Neural crest cell (in vitro differentiated cells): ENCODE measurements at regions not wholly inside any gene's neighbourhood (a gene's known extent, or its start where the extent isn't known, plus 50 kb on each side); places are given as distances from the start of the nearest gene placed in this dataset.

Source experiments
- DNase-seq: peaks from one replicate; pipeline ENCODE4 v3.0.0; 2021; ENCODE audit warnings: low read depth, mixed read lengths, low spot score
- H3K27ac Mint-ChIP-seq: one replicate; pipeline ENCODE4 v1.8.0; 2021; ENCODE audit warnings: mild to moderate bottlenecking, mixed read lengths; ENCODE audit not compliant: unreplicated experiment
- H3K27me3 Mint-ChIP-seq: 2 replicates; pipeline ENCODE4 v1.8.0; 2021; ENCODE audit warnings: low read depth, mild to moderate bottlenecking, mixed read lengths
- H3K36me3 Mint-ChIP-seq: 2 replicates; pipeline ENCODE4 v1.8.0; 2021; ENCODE audit warnings: low read depth, mild to moderate bottlenecking, mixed read lengths
- H3K4me1 Mint-ChIP-seq: 2 replicates; pipeline ENCODE4 v1.8.0; 2021; ENCODE audit warnings: mixed read lengths
- H3K4me3 Mint-ChIP-seq: one replicate; pipeline ENCODE4 v1.8.0; 2021; ENCODE audit warnings: mild to moderate bottlenecking, mixed read lengths
- H3K9me3 Mint-ChIP-seq: 2 replicates; pipeline ENCODE4 v1.8.0; 2021; ENCODE audit warnings: mixed read lengths
- TF ChIP-seq, protein P1 (sequence below): fragments of 200-600 bp; sonication (generic); conservative IDR thresholded peaks from 2 replicates; pipeline ENCODE4 v1.5.0; 2021; ENCODE audit warnings: antibody characterized with exemption, mild to moderate bottlenecking

DNA sequence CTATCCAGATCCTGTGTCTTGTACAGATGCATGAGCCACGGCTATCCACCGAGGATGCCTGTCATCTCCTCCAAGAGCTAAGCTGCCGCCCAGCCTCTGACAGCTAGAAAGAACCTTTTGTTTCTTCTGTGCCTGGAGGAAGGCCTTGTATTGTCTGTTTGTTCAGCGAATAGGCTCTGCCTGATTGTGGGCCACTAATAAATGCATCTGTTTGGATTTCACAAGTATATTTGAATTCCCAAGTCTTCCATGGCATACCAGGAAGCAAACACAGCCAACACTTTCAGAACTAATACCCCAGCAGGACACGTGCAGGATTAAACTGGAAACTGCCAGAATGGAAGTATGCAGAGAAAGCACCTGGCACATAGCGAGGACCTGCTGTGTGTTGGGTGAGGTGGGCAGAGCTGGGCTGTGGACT, 92.7 kb upstream of the NEURL1B start:
- Mint-ChIP-seq H3K36me3 (no peaks in the 10 kb centered on the region), H3K9me3 (no peaks in the 10 kb centered on the region), H3K4me3 (no peak overlapping the region), H3K27ac (no peak overlapping the region), H3K27me3 (peaks cover 6% of the 10 kb centered on the region), H3K4me1 (peaks cover 21% of the 10 kb centered on the region)
- TF ChIP-seq, protein P1, sequence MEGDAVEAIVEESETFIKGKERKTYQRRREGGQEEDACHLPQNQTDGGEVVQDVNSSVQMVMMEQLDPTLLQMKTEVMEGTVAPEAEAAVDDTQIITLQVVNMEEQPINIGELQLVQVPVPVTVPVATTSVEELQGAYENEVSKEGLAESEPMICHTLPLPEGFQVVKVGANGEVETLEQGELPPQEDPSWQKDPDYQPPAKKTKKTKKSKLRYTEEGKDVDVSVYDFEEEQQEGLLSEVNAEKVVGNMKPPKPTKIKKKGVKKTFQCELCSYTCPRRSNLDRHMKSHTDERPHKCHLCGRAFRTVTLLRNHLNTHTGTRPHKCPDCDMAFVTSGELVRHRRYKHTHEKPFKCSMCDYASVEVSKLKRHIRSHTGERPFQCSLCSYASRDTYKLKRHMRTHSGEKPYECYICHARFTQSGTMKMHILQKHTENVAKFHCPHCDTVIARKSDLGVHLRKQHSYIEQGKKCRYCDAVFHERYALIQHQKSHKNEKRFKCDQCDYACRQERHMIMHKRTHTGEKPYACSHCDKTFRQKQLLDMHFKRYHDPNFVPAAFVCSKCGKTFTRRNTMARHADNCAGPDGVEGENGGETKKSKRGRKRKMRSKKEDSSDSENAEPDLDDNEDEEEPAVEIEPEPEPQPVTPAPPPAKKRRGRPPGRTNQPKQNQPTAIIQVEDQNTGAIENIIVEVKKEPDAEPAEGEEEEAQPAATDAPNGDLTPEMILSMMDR, result no peak
- DNase-seq, result no peak

DNA sequence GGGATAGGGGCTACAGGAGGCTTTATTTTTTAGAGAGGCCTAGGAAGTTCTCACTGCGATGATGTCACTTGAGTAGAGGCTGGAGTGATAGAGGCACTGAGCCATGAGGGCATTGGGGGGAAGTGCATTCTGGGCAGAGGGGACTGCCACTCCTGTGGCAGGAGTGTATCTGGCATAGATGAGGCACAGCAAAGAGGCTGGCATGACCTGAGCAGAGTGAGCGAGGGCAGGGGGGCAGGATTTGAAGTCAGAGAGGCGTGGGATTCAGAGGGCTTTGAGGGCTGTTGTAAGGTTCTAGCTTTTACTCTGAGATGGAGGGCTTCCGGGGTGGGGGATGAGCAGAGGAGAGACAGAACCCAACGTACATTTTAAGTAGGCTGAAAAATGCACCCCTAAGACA, 91.9 kb upstream of the SH3PXD2B start:
- no peaks in the 10 kb centered on the region for H3K36me3 Mint-ChIP-seq
- H3K4me3 Mint-ChIP-seq, result no peak overlapping the region
- TF ChIP-seq, protein P1, result no peak
- H3K27me3 Mint-ChIP-seq, result peaks cover 4% of the 10 kb centered on the region
- peak overlapping the region; percentile 30 for H3K27ac Mint-ChIP-seq
- H3K4me1 Mint-ChIP-seq, result peaks cover 25% of the 10 kb centered on the region
- H3K9me3 Mint-ChIP-seq, result no peaks in the 10 kb centered on the region
- DNase-seq, result no peak

DNA sequence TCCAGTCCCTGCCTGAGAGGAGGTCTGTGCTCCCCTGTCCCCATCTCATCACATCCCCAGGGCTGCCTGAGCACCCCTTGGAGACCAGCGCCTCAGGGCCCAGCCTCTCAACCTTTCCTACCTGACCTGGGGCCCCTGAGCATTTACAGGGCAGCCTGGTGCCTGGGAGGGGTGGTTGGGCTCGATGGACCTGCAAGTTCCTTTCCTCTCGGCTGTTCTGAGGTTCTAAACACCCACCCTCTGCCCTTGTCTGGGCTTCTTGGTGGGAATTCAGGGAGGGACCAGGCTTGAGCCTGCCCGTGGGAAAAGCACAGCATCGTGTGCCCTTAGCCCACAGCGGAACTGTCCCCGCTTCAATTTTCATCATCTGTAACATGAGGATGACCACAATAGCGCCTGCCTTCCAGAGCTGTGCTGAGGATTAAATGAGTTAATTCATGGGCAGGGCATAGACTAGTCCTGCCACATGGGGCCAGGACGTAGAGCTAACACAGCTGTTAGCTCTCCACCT, 91.0 kb upstream of the SH3PXD2B start:
- H3K36me3 Mint-ChIP-seq, result no peaks in the 10 kb centered on the region
- H3K27me3 Mint-ChIP-seq, result peaks cover 4% of the 10 kb centered on the region
- no peak for DNase-seq
- H3K4me3 Mint-ChIP-seq, result no peak overlapping the region
- TF ChIP-seq, protein P1, result no peak
- no peak overlapping the region for H3K27ac Mint-ChIP-seq
- H3K9me3 Mint-ChIP-seq, result no peaks in the 10 kb centered on the region
- peaks cover 28% of the 10 kb centered on the region for H3K4me1 Mint-ChIP-seq

DNA sequence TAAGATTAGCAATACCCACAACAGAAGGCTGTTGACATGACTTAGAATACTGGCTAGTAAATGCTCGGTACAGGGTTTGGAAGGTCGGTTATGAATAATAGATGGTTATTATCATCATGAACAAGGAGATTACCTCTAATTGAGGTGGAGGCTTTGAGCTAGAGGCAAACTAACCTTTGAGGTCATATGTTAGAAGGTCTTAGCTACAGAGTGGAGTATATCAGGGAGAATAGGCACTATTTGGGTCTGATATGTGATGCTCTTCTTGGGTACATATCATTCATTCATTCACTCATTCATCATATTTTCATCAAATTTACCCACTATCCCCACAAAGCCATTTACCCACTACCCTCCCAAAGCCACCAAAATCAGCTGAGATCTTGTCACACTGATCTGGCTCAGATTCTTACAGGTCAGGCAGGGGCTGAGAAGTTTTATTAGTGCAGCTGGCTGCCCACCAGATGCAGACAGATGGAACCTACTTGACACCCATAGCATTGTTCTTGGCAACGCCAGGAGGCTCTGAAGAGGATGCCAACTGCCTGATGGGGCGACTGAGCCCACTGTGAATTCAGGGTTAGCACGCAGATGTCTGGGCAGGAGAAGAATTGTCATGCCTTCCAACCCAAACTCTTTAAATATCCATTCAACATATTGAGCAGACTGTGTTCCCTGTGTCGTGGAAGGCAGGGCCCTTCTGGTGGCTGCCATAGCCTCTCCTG, 90.2 kb upstream of the SH3PXD2B start:
- H3K36me3 Mint-ChIP-seq, result no peaks in the 10 kb centered on the region
- DNase-seq, result no peak
- H3K9me3 Mint-ChIP-seq, result no peaks in the 10 kb centered on the region
- H3K4me1 Mint-ChIP-seq, result peaks cover 28% of the 10 kb centered on the region
- H3K27me3 Mint-ChIP-seq, result peaks cover 4% of the 10 kb centered on the region
- no peak overlapping the region for H3K27ac Mint-ChIP-seq
- TF ChIP-seq, protein P1, result no peak
- H3K4me3 Mint-ChIP-seq, result no peak overlapping the region

DNA sequence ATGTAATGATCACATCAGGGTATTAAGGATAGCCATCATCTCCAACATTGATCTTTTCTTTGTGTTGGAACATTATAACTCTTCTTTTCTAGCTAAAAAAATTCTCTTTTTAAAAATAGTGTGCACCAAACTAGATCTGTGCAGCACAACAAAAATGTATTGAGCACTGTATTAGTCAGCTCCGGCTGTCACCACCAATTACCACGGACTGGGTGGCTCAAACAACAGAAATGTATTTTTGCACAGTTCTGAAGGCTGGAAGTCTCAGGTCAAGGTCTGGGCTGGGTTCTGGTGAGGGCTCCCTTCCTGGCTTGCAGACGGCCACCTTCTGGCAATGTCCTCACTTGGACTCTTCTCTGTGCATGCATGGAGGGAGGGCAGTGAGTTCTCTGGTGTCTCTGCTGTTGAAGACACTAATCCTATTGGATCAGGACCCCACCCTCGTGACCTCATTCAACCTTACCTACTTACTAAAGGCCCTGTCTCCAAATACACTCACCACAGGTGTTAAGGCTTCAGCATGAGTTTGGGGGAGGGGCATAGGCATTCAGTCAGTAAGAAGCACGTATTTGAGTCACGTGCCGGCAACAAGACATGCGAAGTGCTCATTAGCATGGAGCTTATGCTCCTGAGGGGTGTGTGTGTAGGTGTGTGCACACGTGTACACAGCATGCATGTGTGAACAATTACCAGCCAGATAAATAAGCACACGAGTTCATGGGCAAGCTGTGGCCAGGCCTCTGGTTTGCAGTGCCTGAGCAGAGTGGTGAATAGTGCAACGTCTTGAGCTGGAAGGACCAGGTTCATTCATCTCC, 89.4 kb upstream of the SH3PXD2B start:
- Mint-ChIP-seq H3K9me3 (no peaks in the 10 kb centered on the region), H3K27me3 (peaks cover 4% of the 10 kb centered on the region), H3K4me1 (peaks cover 20% of the 10 kb centered on the region), H3K4me3 (no peak overlapping the region), H3K36me3 (no peaks in the 10 kb centered on the region), H3K27ac (no peak overlapping the region)
- DNase-seq, result no peak
- TF ChIP-seq, protein P1, result no peak
